ENCODE measurements at regions not wholly inside any gene's neighbourhood (a gene's known extent, or its start where the extent isn't known, plus 50 kb on each side); places are given as distances from the start of the nearest gene placed in this dataset.

DNA sequence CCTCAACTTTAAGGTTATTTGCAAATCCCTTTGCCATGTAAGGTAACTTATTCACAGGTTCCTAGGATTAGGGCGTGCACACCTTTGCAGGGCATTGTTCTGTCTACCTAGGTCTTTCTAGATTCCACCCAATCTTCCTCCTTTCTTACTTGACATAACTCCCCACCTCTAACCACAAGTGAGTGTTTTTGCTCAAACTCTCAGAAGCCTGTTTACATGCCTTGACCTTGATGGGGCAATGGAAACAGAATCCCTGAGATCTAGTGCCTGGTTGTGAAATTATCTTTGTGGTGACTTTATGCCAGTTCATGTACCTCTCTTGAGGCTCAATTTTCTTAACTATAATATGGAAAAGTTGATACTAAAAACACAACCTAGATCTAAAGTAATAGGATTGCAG is 296.6 kb downstream of the TTLL7 start:
- TF ChIP-seq FOXP2 (optimal IDR thresholded peaks at IDR 0.05; ENCODE audit: borderline replicate concordance, extremely low read depth, extremely low read length, insufficient read depth) (no peak), POLR2AphosphoS5 (IDR thresholded peaks at IDR 0.05; ENCODE audit: low read depth, low read length) (no peak)

DNA sequence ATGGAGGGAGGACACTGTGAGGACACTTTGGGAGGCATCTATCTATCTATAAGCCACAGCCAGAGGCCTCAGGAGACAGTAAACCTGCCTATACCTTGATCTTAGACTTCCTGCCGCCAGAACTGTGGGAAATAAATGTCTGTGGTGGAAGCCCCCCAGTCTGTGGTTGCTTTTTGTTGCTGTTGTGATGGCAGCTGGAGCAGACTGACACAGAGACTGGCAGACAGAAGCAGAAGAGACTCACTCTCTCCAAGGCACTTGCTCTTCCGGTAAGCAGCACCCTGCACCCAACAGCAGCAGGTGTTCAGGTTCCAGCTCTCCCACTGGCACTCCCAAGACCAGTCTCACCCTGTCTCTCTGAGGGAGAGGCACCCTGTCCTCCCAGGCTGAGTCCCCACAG is 297.6 kb downstream of the TTLL7 start:
- TF ChIP-seq TAF1 (IDR thresholded peaks at IDR 0.05; ENCODE audit: borderline replicate concordance, insufficient read depth, low read length) (no peak), POLR2AphosphoS5 (IDR thresholded peaks at IDR 0.05; ENCODE audit: low read depth, low read length) (no peak), SIN3A (IDR thresholded peaks at IDR 0.05; ENCODE audit: borderline replicate concordance, insufficient read depth, low read length) (no peak), FOXP2 (optimal IDR thresholded peaks at IDR 0.05; ENCODE audit: borderline replicate concordance, extremely low read depth, extremely low read length, insufficient read depth) (no peak)
- TF ChIP-seq, protein P1, sequence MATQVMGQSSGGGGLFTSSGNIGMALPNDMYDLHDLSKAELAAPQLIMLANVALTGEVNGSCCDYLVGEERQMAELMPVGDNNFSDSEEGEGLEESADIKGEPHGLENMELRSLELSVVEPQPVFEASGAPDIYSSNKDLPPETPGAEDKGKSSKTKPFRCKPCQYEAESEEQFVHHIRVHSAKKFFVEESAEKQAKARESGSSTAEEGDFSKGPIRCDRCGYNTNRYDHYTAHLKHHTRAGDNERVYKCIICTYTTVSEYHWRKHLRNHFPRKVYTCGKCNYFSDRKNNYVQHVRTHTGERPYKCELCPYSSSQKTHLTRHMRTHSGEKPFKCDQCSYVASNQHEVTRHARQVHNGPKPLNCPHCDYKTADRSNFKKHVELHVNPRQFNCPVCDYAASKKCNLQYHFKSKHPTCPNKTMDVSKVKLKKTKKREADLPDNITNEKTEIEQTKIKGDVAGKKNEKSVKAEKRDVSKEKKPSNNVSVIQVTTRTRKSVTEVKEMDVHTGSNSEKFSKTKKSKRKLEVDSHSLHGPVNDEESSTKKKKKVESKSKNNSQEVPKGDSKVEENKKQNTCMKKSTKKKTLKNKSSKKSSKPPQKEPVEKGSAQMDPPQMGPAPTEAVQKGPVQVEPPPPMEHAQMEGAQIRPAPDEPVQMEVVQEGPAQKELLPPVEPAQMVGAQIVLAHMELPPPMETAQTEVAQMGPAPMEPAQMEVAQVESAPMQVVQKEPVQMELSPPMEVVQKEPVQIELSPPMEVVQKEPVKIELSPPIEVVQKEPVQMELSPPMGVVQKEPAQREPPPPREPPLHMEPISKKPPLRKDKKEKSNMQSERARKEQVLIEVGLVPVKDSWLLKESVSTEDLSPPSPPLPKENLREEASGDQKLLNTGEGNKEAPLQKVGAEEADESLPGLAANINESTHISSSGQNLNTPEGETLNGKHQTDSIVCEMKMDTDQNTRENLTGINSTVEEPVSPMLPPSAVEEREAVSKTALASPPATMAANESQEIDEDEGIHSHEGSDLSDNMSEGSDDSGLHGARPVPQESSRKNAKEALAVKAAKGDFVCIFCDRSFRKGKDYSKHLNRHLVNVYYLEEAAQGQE (IDR thresholded peaks at IDR 0.05; ENCODE audit: insufficient read depth in 1 of 2, low read depth in 2 of 2, low read length in 2 of 2), result no peak

DNA sequence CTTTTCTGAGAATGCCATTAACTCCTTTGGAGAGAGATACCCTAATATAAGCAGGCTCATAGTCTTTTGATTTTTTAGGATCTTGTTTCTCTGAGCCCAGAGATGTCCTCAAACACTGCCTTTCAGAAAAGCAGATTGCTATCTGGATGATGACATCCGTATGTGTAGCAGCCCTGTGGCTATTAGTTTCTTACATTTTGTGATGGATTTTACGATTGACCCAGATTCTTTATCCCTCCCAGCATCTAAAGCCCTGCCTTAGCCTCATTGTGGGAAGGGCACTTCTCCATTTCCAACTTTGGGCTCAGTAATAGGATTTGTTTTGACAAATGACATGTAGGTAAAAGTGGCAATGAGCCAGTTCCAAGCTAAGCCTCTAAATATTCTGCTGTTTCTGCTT is 300.3 kb downstream of the TTLL7 start:
- TF ChIP-seq, protein P1 (IDR thresholded peaks at IDR 0.05; ENCODE audit: insufficient read depth in 1 of 2, low read depth in 2 of 2, low read length in 2 of 2), result no peak
- no peak for TF ChIP-seq POLR2AphosphoS5 (IDR thresholded peaks at IDR 0.05; ENCODE audit: low read depth, low read length)
- no peak for TF ChIP-seq SIN3A (IDR thresholded peaks at IDR 0.05; ENCODE audit: borderline replicate concordance, insufficient read depth, low read length)
- TF ChIP-seq TAF1 (IDR thresholded peaks at IDR 0.05; ENCODE audit: borderline replicate concordance, insufficient read depth, low read length), result no peak
- no peak for TF ChIP-seq FOXP2 (optimal IDR thresholded peaks at IDR 0.05; ENCODE audit: borderline replicate concordance, extremely low read depth, extremely low read length, insufficient read depth)

DNA sequence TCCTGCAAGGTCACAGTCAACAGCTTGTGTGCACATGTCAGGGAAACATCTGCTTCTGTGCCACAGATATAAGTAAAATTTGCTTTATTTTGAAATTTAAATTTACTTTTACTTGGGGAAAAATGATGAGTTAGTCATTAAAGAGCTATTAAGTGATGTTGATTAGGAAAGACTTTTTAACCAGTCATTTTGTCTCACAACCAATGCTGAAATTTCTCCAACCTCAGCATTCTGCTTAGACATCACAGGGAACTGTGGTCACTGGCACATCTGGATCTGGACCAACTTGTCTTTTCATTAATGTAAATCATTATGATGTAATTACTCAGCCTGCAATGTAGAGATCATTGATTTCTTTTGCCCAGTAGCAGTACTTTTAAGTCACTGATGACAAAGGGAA is 301.0 kb downstream of the TTLL7 start:
- TF ChIP-seq FOXP2 (optimal IDR thresholded peaks at IDR 0.05; ENCODE audit: borderline replicate concordance, extremely low read depth, extremely low read length, insufficient read depth), result no peak
- no peak for TF ChIP-seq TAF1 (IDR thresholded peaks at IDR 0.05; ENCODE audit: borderline replicate concordance, insufficient read depth, low read length)

DNA sequence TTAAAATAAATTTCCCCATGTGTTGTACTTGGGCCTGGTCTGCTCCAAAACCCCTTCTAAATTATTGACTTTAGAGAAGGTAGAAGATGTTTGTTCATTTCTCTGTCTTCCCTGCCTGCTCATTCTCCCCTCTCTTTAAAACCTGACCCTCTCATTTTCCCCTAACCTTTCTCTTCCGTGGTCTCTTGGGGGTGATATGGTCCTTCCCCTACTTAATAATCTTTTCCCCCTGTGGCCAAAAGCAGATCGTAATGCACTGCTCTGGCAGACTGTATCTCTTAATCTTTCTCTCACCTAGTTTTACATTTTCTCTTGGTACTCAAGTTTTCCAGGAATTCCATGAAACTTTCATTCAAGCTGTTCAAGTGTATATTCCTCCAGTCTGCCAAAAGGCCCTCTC is 301.7 kb downstream of the TTLL7 start:
- TF ChIP-seq TAF1 (IDR thresholded peaks at IDR 0.05; ENCODE audit: borderline replicate concordance, insufficient read depth, low read length) (no peak), FOXP2 (optimal IDR thresholded peaks at IDR 0.05; ENCODE audit: borderline replicate concordance, extremely low read depth, extremely low read length, insufficient read depth) (no peak), POLR2AphosphoS5 (IDR thresholded peaks at IDR 0.05; ENCODE audit: low read depth, low read length) (no peak), SIN3A (IDR thresholded peaks at IDR 0.05; ENCODE audit: borderline replicate concordance, insufficient read depth, low read length) (no peak)
- TF ChIP-seq, protein P1 (IDR thresholded peaks at IDR 0.05; ENCODE audit: insufficient read depth in 1 of 2, low read depth in 2 of 2, low read length in 2 of 2), result no peak

DNA sequence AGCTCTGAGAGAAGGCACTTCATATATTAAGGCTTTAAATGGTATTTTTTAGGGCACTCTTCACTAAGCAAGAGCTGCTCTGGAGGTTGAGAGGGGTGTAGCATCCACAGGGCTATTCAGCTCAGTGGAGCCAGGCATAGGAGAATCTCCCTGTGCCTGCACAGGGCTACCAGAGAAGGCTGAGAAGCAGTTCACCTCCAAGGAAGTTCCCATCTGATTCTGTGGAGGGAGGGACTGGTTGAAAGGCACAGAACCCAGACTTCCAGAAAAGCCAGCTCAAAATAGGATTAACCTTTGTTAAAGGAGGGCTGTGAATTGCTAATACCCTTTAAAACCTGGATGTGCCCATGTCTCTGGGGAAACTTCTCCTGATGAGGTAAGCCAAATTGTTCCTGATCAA is 304.5 kb downstream of the TTLL7 start:
- TF ChIP-seq TAF1 (IDR thresholded peaks at IDR 0.05; ENCODE audit: borderline replicate concordance, insufficient read depth, low read length), result no peak
- no peak for TF ChIP-seq POLR2AphosphoS5 (IDR thresholded peaks at IDR 0.05; ENCODE audit: low read depth, low read length)
- no peak for TF ChIP-seq SIN3A (IDR thresholded peaks at IDR 0.05; ENCODE audit: borderline replicate concordance, insufficient read depth, low read length)
- TF ChIP-seq, protein P1 (IDR thresholded peaks at IDR 0.05; ENCODE audit: insufficient read depth in 1 of 2, low read depth in 2 of 2, low read length in 2 of 2), result no peak
- no peak for TF ChIP-seq FOXP2 (optimal IDR thresholded peaks at IDR 0.05; ENCODE audit: borderline replicate concordance, extremely low read depth, extremely low read length, insufficient read depth)
